RWPE1 (cell line): ENCODE measurements at regions not wholly inside any gene's neighbourhood (a gene's known extent, or its start where the extent isn't known, plus 50 kb on each side); places are given as distances from the start of the nearest gene placed in this dataset.

ENCODE experiments used
- CTCF ChIA-PET: fragments of 350-600 bp; sonication (Branson Sonifier 250); formaldehyde crosslinking; extraction: SDS; loops from one replicate; lab custom pipeline; 2021; lab: Yijun Ruan, JAX
- POLR2A ChIA-PET: fragments of 400-600 bp; formaldehyde crosslinking; extraction: SDS; loops from one replicate; lab custom pipeline; 2020; ENCODE audit warnings: antibody characterized with exemption; ENCODE audit not compliant: low non-redundant PET; lab: Yijun Ruan, JAX
- DNase-seq: peaks from one replicate; pipeline ENCODE4 v3.0.0; 2012; ENCODE audit warnings: low spot score
- H3K27ac ChIP-seq: fragments of 450-650 bp; 2 replicates; pipeline ENCODE4 v1.5.1; 2017
- TF ChIP-seq, protein P1 (sequence below): fragments of 450-650 bp; conservative IDR thresholded peaks from 2 replicates; pipeline ENCODE4 v1.5.1; 2017; ENCODE audit warnings: low read depth, mild to moderate bottlenecking

DNA sequence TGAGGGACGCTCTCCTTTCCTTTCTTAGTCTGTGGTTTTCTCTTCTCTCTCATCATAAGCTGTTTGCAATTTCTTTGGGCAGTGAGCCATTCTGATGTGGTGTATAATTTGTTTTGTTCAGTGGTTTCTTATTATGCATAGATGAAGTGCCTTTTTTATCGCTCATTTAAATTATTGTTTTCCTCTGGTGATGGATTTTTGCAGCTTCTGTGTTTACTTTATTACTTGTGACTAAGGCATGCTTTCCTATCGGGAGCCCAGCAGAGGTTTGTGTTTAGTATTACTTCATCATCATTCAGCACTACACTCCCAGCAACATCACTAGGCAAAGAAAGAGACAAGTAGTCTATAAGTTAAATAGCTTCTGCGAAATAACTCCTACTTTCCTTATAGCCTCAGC lies 586.6 kb upstream of the NOVA1 start:
- ChIA-PET POLR2A (no interaction called here), CTCF (interaction anchor here (0.8 kb wide), 1 partner anchor 101 kb away, joined by 4 read pairs; no protein-coding TSS in a partner anchor)
- H3K27ac ChIP-seq: no peak overlapping the region
- TF ChIP-seq, protein P1, sequence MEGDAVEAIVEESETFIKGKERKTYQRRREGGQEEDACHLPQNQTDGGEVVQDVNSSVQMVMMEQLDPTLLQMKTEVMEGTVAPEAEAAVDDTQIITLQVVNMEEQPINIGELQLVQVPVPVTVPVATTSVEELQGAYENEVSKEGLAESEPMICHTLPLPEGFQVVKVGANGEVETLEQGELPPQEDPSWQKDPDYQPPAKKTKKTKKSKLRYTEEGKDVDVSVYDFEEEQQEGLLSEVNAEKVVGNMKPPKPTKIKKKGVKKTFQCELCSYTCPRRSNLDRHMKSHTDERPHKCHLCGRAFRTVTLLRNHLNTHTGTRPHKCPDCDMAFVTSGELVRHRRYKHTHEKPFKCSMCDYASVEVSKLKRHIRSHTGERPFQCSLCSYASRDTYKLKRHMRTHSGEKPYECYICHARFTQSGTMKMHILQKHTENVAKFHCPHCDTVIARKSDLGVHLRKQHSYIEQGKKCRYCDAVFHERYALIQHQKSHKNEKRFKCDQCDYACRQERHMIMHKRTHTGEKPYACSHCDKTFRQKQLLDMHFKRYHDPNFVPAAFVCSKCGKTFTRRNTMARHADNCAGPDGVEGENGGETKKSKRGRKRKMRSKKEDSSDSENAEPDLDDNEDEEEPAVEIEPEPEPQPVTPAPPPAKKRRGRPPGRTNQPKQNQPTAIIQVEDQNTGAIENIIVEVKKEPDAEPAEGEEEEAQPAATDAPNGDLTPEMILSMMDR: no peak
- no peak for DNase-seq

DNA sequence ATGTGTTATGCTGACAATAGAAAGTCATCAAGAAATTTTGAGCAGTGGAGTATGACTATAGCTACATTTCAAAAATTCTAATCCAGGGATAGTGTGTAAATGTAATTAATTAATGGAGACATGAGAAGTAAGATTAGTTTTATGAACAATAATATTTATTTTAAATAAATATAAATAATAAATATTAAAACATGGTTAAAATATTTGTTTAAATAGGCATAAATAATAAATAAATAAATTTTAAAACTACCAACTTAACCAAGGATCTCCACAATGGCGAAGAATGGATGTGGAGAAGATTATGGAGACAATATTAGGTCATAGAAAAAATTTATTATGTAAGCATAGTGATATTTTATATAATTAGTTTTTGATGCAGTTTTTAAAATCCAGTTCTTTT lies 588.2 kb upstream of the NOVA1 start:
- no peak for DNase-seq
- TF ChIP-seq, protein P1: no peak
- POLR2A ChIA-PET: no interaction called here
- CTCF ChIA-PET: no interaction called here
- no peak overlapping the region for H3K27ac ChIP-seq

DNA sequence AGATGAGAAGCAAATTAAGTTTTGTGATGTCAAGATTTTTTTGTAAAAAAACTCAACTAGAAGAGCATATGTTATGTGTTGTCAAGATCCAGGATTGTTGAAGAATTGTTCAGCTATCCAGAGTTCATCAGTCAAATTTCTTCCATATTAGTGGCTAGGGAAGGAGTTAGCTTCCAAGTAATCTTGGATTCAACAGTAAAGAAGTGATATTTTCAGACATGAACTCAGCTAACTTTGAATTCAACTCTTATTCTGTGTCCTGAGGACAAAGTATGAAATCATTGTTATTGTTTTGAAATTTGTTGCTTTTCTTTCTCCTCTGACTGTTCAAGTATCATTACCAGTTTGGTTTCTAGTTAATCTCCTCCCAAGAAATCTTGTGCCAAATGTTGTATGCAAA lies 589.3 kb upstream of the NOVA1 start:
- DNase-seq: no peak
- TF ChIP-seq, protein P1: no peak
- ChIA-PET POLR2A (no interaction called here), CTCF (no interaction called here)
- H3K27ac ChIP-seq: no peak overlapping the region

DNA sequence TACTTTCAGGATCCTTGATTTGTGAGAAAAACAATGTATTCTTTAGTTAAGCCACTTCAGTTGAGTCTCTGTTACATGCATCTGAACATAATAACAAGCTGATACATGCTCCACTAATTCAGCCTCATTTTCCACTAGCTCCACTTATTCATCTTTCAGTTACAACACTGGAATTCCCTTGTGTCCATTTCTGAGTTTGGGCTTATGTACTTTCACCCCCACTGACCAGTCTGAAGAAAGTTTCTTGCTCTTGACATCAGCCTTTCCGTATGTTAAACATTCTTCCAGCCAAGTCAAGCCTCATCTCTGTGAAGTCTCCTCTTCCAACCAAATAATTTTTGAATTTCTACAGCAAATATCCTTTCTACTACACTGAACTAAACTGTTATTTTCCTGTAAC lies 592.5 kb upstream of the NOVA1 start:
- ChIA-PET POLR2A (no interaction called here), CTCF (no interaction called here)
- TF ChIP-seq, protein P1: no peak
- no peak overlapping the region for H3K27ac ChIP-seq
- no peak for DNase-seq

DNA sequence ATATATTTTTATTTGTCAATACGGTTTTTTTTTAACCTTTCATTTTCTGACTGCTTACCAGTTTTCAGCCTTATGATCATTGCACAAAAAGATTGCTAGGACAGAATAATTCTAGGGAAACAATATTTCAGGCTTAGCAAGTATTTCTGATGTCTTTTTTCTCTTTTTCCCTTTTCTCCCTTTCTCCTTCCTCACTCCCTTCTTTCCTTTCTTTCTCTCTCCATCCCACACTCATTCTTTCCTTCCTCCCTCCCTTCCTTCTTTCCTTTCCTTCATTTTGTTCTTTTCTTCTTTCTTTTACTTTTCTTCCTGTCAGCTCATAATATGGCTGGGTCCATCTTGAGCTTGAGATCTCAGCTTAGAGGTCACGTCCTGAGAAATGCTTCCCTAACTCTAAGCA lies 601.4 kb upstream of the NOVA1 start:
- H3K27ac ChIP-seq: no peak overlapping the region
- ChIA-PET CTCF (no interaction called here), POLR2A (no interaction called here)
- TF ChIP-seq, protein P1: no peak
- DNase-seq: no peak

DNA sequence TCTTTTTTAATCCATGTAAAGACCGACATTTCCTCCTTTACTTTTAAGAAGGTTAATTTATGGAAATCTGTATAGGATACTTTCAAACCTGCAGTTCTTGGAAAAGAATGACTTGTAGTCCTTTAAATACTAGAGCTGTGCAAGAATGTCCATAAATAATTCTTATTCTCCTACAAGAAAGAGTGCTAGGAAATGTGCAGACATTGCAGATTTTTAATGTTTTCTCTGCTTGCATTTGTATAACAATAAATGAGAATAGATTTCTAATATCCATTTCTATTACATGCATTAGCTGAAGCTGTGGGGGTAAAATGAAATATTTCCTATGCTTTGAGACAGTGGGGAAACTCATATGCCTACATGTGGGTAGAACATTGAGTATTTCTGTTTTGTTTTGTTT lies 607.2 kb upstream of the NOVA1 start:
- TF ChIP-seq, protein P1: no peak
- ChIA-PET CTCF (no interaction called here), POLR2A (no interaction called here)
- DNase-seq: no peak
- H3K27ac ChIP-seq: no peak overlapping the region

DNA sequence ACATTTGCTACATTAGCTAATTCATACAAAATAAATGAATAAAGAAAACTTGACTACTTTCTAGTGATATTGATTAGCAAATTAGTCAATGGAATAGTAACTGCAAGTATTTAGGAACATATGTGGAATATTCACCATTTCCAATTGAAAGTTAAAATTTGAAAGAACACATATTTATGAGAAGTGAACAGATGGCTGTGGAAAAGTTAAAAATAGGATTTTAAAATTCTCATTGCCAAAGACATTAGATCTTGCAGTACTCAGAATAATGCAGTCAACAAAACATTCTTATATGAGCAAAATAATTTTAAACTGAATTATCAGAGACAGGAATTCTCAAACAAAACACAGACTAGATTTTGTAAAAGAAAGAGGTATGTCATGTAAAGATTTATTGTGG lies 613.9 kb upstream of the NOVA1 start:
- DNase-seq: no peak
- POLR2A ChIA-PET: no interaction called here
- CTCF ChIA-PET: no interaction called here
- H3K27ac ChIP-seq: no peak overlapping the region
- TF ChIP-seq, protein P1: no peak
